Sigmoid colon (tissue), 6 donors: ENCODE measurements at regions not wholly inside any gene's neighbourhood (a gene's known extent, or its start where the extent isn't known, plus 50 kb on each side); places are given as distances from the start of the nearest gene placed in this dataset.

ENCODE experiments used
- DNase-seq: peaks from one replicate; pipeline ENCODE4 v3.0.0-alpha.2; 2019
- H3K27ac ChIP-seq, 4 donors: fragments of 200-600 bp; sonication (generic); one replicate each; pipeline ENCODE4 v1.5.1; 2016 to 2019; ENCODE audit warnings: mild to moderate bottlenecking in 1 of 4
- H3K27me3 ChIP-seq, 3 donors: fragments of 200-600 bp; sonication (generic); one replicate each; pipeline ENCODE4 v1.5.1; 2019; ENCODE audit warnings: mild to moderate bottlenecking in 1 of 3
- H3K36me3 ChIP-seq, 4 donors: fragments of 200-600 bp; sonication (generic); one replicate each; pipeline ENCODE4 v1.5.1; 2016 to 2019
- H3K4me1 ChIP-seq, 4 donors: fragments of 200-600 bp; sonication (generic); one replicate each; pipeline ENCODE4 v1.5.1; 2017 to 2019
- H3K4me3 ChIP-seq, 4 donors: fragments of 200-600 bp; sonication (generic); one replicate each; pipeline ENCODE4 v1.5.1; 2017 to 2019; ENCODE audit warnings: mild to moderate bottlenecking in 2 of 4, moderate library complexity in 1 of 4
- H3K9me3 ChIP-seq, 4 donors: fragments of 200-600 bp in 3 of 4; sonication (generic) in 3 of 4; one replicate each; pipeline versions ENCODE4 v1.5.1 to v1.6.1; 2013 to 2019
- CTCF ChIP-seq, 4 experiments: fragments of 450-650 bp in 3 of 4; fragments of 200-600 bp in 1 of 4; IDR thresholded peaks; one replicate each; pipeline ENCODE4 v1.5.1; 2016 to 2019; ENCODE audit warnings: antibody characterized with exemption in 4 of 4, mild to moderate bottlenecking in 3 of 4, moderate library complexity in 2 of 4
- EP300 ChIP-seq, 4 donors: sonication (generic); formaldehyde crosslinking; IDR thresholded peaks; one replicate each; pipeline ENCODE4 v1.6.1; 2017; ENCODE audit warnings: antibody characterized with exemption in 4 of 4
- POLR2A ChIP-seq, 2 donors: fragments of 450-650 bp; IDR thresholded peaks; one replicate each; pipeline ENCODE4 v1.6.1; 2016; ENCODE audit warnings: antibody characterized with exemption in 2 of 2, mild to moderate bottlenecking in 2 of 2, moderate library complexity in 2 of 2
- POLR2AphosphoS5 ChIP-seq, 4 donors: sonication (generic); formaldehyde crosslinking; IDR thresholded peaks; one replicate each; pipeline ENCODE4 v1.6.1; 2017; ENCODE audit warnings: antibody characterized with exemption in 4 of 4
- WGBS, 2 donors: extraction: QIAGEN DNeasy Blood & Tissue Kit; methylation state at CpG; one replicate each; pipeline ENCODE4 v1.1.7; 2013; 5-methylcytosine and 5-hydroxymethylcytosine counted together
- intact Hi-C: fragments of 100-400 bp; cut with DNase I; formaldehyde crosslinking; loops from one replicate; pipeline ENCODE4 v1.15.1; 2023
- donor health status: healthy with polysubstance abuse.
- donor health status: healthy.

- Histone ChIP-seq H3K27me3 (no peaks in the 10 kb centered on the region), H3K4me1 (no peaks in the 10 kb centered on the region), H3K4me3 (no peak overlapping the region), H3K36me3 (no peaks in the 10 kb centered on the region), H3K27ac (no peak overlapping the region), H3K9me3 (peaks cover 0 to 4% (median under 1%) of the 10 kb centered on the region in 4 donors)
- no peak for DNase-seq
- intact Hi-C loops = no loop called here
- TF ChIP-seq POLR2A (IDR thresholded peaks at IDR 0.05) = no peak
- no peak for TF ChIP-seq CTCF (IDR thresholded peaks at IDR 0.05)
- TF ChIP-seq EP300 (IDR thresholded peaks at IDR 0.05) = no peak
- no peak for TF ChIP-seq POLR2AphosphoS5 (IDR thresholded peaks at IDR 0.05)
- WGBS, 2 donors = 43 to 44% methylated on average over 1 of the region's 1 CpG
Measured at GRCh38 chr3:81936817-81937216, 175.4 kb upstream of the GBE1 start.

GRCh38 chr3:81932681-81933080 is 171.2 kb upstream of the GBE1 start:
- intact Hi-C loops = no loop called here
- TF ChIP-seq EP300 (IDR thresholded peaks at IDR 0.05) (no peak), POLR2AphosphoS5 (IDR thresholded peaks at IDR 0.05) (no peak), CTCF (IDR thresholded peaks at IDR 0.05) (no peak), POLR2A (IDR thresholded peaks at IDR 0.05) (no peak)
- H3K4me1 ChIP-seq = no peaks in the 10 kb centered on the region
- H3K27me3 ChIP-seq = no peaks in the 10 kb centered on the region
- whole genome bisulfite sequencing, 2 donors = 82 to 90% methylated on average over 4 of the region's 4 CpGs
- no peaks in the 10 kb centered on the region for H3K9me3 ChIP-seq
- DNase-seq = no peak
- H3K36me3 ChIP-seq = no peaks in the 10 kb centered on the region
- no peak overlapping the region for H3K27ac ChIP-seq
- H3K4me3 ChIP-seq = no peak overlapping the region

DNA sequence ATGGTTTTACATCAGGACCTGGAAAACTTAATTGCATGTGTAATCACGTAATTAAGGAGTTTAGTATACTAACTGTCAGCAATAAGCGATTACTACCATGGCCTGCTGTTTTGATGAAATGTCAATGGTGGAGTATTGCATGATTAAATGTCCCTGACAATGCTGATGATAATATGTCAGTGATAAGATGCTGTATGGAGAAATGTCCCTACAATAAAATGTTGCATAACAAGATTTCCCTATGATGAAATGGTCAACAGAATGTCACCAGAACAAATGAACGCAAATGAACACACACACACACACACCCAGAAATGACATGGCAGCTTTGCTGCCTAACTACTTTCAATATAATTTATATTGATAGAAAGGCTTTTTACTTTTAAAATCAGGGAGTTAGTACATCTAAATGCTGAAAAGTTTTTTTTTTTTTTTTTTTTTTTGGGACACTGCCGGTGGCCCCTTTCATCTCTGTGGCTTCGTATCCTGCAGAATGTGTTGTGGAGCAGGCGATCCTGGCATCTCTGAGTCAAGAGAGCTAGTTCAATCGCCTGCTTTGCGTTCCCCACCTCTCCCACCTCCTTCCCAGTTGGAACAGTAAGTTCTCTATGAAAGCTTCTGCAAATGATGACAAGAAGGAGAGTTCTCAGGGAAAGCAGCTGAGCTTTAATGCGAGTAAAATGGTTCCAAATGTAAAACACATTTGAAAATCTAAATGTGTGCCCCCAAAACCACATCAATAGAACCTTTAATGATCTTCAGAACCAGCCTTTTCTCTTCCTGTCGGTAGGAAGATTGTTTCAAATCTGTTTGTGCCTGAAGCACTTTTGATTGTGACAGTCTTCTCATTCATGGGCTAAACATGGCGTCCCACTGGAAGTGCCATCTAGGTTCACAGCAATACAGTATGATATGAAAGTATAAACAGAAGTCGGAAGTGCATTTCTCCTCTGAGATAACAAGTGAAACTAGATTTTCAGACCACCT is 170.1 kb upstream of the GBE1 start:
- Histone ChIP-seq H3K9me3 (no peaks in the 10 kb centered on the region), H3K27ac (no peak overlapping the region), H3K4me1 (no peaks in the 10 kb centered on the region), H3K27me3 (no peaks in the 10 kb centered on the region), H3K36me3 (no peaks in the 10 kb centered on the region), H3K4me3 (no peak overlapping the region)
- WGBS, 2 donors = 83 to 86% methylated on average over 12 of the region's 12 CpGs
- intact Hi-C loops = no loop called here
- TF ChIP-seq POLR2AphosphoS5 (IDR thresholded peaks at IDR 0.05) (no peak), CTCF (IDR thresholded peaks at IDR 0.05) (no peak)
- DNase-seq = no peak

GRCh38 chr3:81929697-81930096 is 168.3 kb upstream of the GBE1 start:
- no peak overlapping the region for H3K27ac ChIP-seq
- DNase-seq = no peak
- no peaks in the 10 kb centered on the region for H3K9me3 ChIP-seq
- no peaks in the 10 kb centered on the region for H3K27me3 ChIP-seq
- no peaks in the 10 kb centered on the region for H3K36me3 ChIP-seq
- TF ChIP-seq POLR2AphosphoS5 (IDR thresholded peaks at IDR 0.05) (no peak), POLR2A (IDR thresholded peaks at IDR 0.05) (no peak), CTCF (IDR thresholded peaks at IDR 0.05) (no peak), EP300 (IDR thresholded peaks at IDR 0.05) (no peak)
- intact Hi-C loops = no loop called here
- H3K4me3 ChIP-seq = no peak overlapping the region
- H3K4me1 ChIP-seq = no peaks in the 10 kb centered on the region
